Naive thymus-derived CD4-positive, alpha-beta T cell (primary cell): ENCODE measurements at regions not wholly inside any gene's neighbourhood (a gene's known extent, or its start where the extent isn't known, plus 50 kb on each side); places are given as distances from the start of the nearest gene placed in this dataset.

ENCODE experiments used
- ATAC-seq: fragments of 150-1000 bp; cut with Tn5 transposase; 2 replicates; pipeline ENCODE4 v1.10.0; 2021; ENCODE audit warnings: mild to moderate bottlenecking, moderate library complexity
- CTCF ChIA-PET: fragments of 350-600 bp; sonication (Branson Sonifier 250); formaldehyde crosslinking; loops from one replicate; lab custom pipeline; 2021; ENCODE audit warnings: antibody characterized with exemption; lab: Charles Lee
- POLR2A ChIA-PET: fragments of 350-600 bp; sonication (Branson Sonifier 250); formaldehyde crosslinking; loops from one replicate; lab custom pipeline; 2021; ENCODE audit warnings: antibody characterized with exemption, inconsistent platforms; lab: Charles Lee
- DNase-seq, 9 donors: peaks; one replicate each; pipeline versions ENCODE4 v3.0.0 to v3.0.0-alpha.2; 2020 to 2022; ENCODE audit warnings: mixed read lengths in 1 of 9
- H3K27ac ChIP-seq: one replicate; pipeline ENCODE4 v1.7.0; 2013; ENCODE audit warnings: mild to moderate bottlenecking, low read depth, low read length, moderate library complexity
- H3K27me3 ChIP-seq, 2 donors: one replicate each; pipeline ENCODE4 v1.7.0; 2013; ENCODE audit warnings: low read length in 2 of 2, mild to moderate bottlenecking in 2 of 2, moderate library complexity in 2 of 2; ENCODE audit not compliant: control insufficient read depth in 2 of 2, insufficient read depth in 2 of 2
- H3K36me3 ChIP-seq, 3 experiments: 1 replicate in 2 of 3; 2 replicates in 1 of 3; pipeline ENCODE4 v1.7.0; 2013; ENCODE audit warnings: low read length in 3 of 3, mild to moderate bottlenecking in 3 of 3, moderate library complexity in 1 of 3; ENCODE audit not compliant: insufficient read depth in 3 of 3, control insufficient read depth in 2 of 3
- H3K4me1 ChIP-seq, 2 donors: one replicate each; pipeline ENCODE4 v1.7.0; 2013; ENCODE audit warnings: low read length in 2 of 2, mild to moderate bottlenecking in 2 of 2, moderate library complexity in 1 of 2; ENCODE audit not compliant: control insufficient read depth in 2 of 2, insufficient read depth in 2 of 2
- H3K4me3 ChIP-seq: 2 replicates; pipeline ENCODE4 v1.7.0; 2013; ENCODE audit warnings: mild to moderate bottlenecking, low read length
- H3K9me3 ChIP-seq, 3 experiments: 1 replicate in 2 of 3; 2 replicates in 1 of 3; pipeline ENCODE4 v1.7.0; 2013; ENCODE audit warnings: low read length in 3 of 3; ENCODE audit not compliant: control insufficient read depth in 2 of 3
- H3K27ac Mint-ChIP-seq, 9 donors: one replicate each; pipeline ENCODE4 v1.8.0; 2020 to 2022; ENCODE audit warnings: mixed read lengths in 9 of 9, mild to moderate bottlenecking in 8 of 9, moderate library complexity in 5 of 9, inconsistent platforms in 2 of 9
- H3K27me3 Mint-ChIP-seq, 5 donors: one replicate each; pipeline ENCODE4 v1.8.0; 2021 to 2022; ENCODE audit warnings: mixed read lengths in 5 of 5, mild to moderate bottlenecking in 1 of 5
- H3K36me3 Mint-ChIP-seq, 5 donors: one replicate each; pipeline ENCODE4 v1.8.0; 2020 to 2022; ENCODE audit warnings: mixed read lengths in 5 of 5, mild to moderate bottlenecking in 3 of 5, inconsistent platforms in 1 of 5
- H3K4me1 Mint-ChIP-seq, 7 donors: one replicate each; pipeline ENCODE4 v1.8.0; 2020 to 2022; ENCODE audit warnings: mixed read lengths in 7 of 7, mild to moderate bottlenecking in 3 of 7, inconsistent platforms in 1 of 7
- H3K4me3 Mint-ChIP-seq, 10 donors: one replicate each; pipeline ENCODE4 v1.8.0; 2020 to 2022; ENCODE audit warnings: mild to moderate bottlenecking in 10 of 10, mixed read lengths in 10 of 10, moderate library complexity in 6 of 10, inconsistent platforms in 2 of 10
- H3K9me3 Mint-ChIP-seq, 11 donors: one replicate each; pipeline ENCODE4 v1.8.0; 2020 to 2022; ENCODE audit warnings: mixed read lengths in 11 of 11, mild to moderate bottlenecking in 4 of 11, inconsistent platforms in 1 of 11, moderate library complexity in 1 of 11
- intact Hi-C, 2 donors: fragments of 100-400 bp; cut with micrococcal nuclease; formaldehyde crosslinking; loops; one replicate each; pipeline ENCODE4 v1.15.1; 2023

DNA sequence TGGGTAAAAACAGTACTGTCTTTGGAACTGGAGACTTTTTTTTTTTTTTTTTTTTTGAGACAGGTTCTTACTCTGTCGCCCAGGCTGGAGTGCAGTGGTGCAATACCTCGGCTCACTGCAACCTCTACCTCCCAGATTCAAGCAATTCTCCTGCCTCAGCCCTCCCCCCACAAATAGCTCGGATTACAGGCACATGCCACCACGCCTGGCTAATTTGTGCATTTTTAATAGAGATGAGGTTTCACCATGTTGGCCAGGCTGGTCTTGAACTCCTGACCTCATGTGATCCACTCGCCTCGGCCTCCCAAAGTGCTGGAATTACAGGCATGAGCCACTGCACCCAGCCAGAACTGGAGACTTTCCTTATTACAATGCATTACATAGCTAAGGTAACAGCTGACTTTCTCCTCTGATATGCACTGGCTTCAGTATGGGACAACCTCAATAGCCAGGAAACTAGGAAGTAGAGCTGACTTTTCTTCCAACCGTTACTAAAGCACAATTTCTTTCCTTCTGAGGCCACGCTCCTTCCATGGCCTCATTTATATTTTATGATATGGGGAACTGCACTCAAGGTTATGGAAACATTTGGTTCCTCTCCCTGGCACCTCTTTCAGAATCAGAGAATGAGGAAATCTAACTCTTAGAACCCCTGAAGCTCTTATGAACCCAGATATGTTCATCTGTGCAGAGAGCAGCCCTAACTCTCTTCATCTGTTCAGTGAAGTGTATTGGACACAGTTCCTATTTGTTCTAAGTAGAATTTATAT, 53.5 kb upstream of the FAM9B start:
- DNase-seq: no peak
- no peaks in the 10 kb centered on the region for H3K27me3 Mint-ChIP-seq
- H3K27ac Mint-ChIP-seq: no peak overlapping the region
- Histone ChIP-seq H3K4me3 (no peak overlapping the region), H3K4me1 (no peaks in the 10 kb centered on the region), H3K9me3 (no peaks in the 10 kb centered on the region), H3K36me3 (no peaks in the 10 kb centered on the region), H3K27me3 (no peaks in the 10 kb centered on the region), H3K27ac (no peak overlapping the region)
- ChIA-PET CTCF (no interaction called here), POLR2A (no interaction called here)
- ATAC-seq: no peak
- intact Hi-C loops: no loop called here
- H3K36me3 Mint-ChIP-seq: no peaks in the 10 kb centered on the region
- peaks cover 0 to 8% (median 0%) of the 10 kb centered on the region in 11 donors for H3K9me3 Mint-ChIP-seq
- H3K4me1 Mint-ChIP-seq: peaks cover 0 to 16% (median 9%) of the 10 kb centered on the region in 7 donors
- no peak overlapping the region for H3K4me3 Mint-ChIP-seq

DNA sequence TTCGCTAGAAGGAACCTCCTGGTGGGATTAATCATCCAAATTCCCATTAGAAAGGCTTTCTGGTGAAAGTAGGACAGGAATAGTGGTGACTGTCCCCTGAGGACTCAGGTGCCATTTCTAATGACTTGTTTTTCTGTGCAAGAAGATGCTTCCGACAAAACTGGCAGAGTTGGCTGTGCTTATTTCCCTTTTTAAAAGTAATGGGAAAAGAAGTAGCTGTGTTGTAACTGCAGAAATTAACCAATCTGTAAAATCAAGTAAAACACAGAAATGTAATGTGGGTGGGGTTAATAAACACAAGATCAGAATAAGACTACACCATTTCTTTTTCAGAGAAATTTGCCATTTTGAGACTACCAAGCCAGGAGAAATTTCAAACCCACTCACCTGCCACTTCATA, 55.0 kb upstream of the FAM9B start:
- POLR2A ChIA-PET: no interaction called here
- Histone ChIP-seq H3K4me3 (no peak overlapping the region), H3K9me3 (no peaks in the 10 kb centered on the region), H3K27ac (no peak overlapping the region), H3K4me1 (no peaks in the 10 kb centered on the region), H3K27me3 (no peaks in the 10 kb centered on the region), H3K36me3 (no peaks in the 10 kb centered on the region)
- CTCF ChIA-PET: no interaction called here
- Mint-ChIP-seq H3K4me3 (no peak overlapping the region), H3K27ac (no peak overlapping the region), H3K36me3 (peaks cover 0 to 1% (median 0%) of the 10 kb centered on the region in 5 donors), H3K27me3 (no peaks in the 10 kb centered on the region), H3K4me1 (peaks cover 0 to 16% (median 9%) of the 10 kb centered on the region in 7 donors), H3K9me3 (peaks cover 0 to 6% (median 0%) of the 10 kb centered on the region in 11 donors)
- no peak for ATAC-seq
- DNase-seq: no peak
- intact Hi-C loops: no loop called here

- Mint-ChIP-seq H3K27ac (peak overlapping the region in 1 of 9 donors; percentile 28), H3K4me3 (no peak overlapping the region), H3K9me3 (peaks cover 0 to 12% (median 4%) of the 10 kb centered on the region in 11 donors), H3K27me3 (no peaks in the 10 kb centered on the region), H3K4me1 (peaks cover 0 to 16% (median 9%) of the 10 kb centered on the region in 7 donors), H3K36me3 (peaks cover 0 to 1% (median 0%) of the 10 kb centered on the region in 5 donors)
- DNase-seq (no peak), ATAC-seq (no peak)
- H3K4me1 ChIP-seq: no peaks in the 10 kb centered on the region
- no peaks in the 10 kb centered on the region for H3K36me3 ChIP-seq
- CTCF ChIA-PET: no interaction called here
- no peak overlapping the region for H3K27ac ChIP-seq
- POLR2A ChIA-PET: no interaction called here
- H3K4me3 ChIP-seq: no peak overlapping the region
- H3K27me3 ChIP-seq: no peaks in the 10 kb centered on the region
- no peaks in the 10 kb centered on the region for H3K9me3 ChIP-seq
- intact Hi-C loops: no loop called here
These were observed 56.8 kb upstream of the FAM9B start for GRCh38 chrX:9090766-9091165.

GRCh38 chrX:9091258-9091657, 57.3 kb upstream of the FAM9B start:
- DNase-seq: no peak
- Mint-ChIP-seq H3K27ac (peak overlapping the region in 2 of 9 donors; percentile 26 to 28), H3K4me3 (no peak overlapping the region), H3K36me3 (peaks cover 0 to 1% (median 0%) of the 10 kb centered on the region in 5 donors), H3K9me3 (peaks cover 0 to 12% (median 4%) of the 10 kb centered on the region in 11 donors), H3K27me3 (no peaks in the 10 kb centered on the region), H3K4me1 (peaks cover 0 to 16% (median 9%) of the 10 kb centered on the region in 7 donors)
- H3K9me3 ChIP-seq: no peaks in the 10 kb centered on the region
- ChIA-PET CTCF (no interaction called here), POLR2A (no interaction called here)
- H3K4me3 ChIP-seq: no peak overlapping the region
- H3K27ac ChIP-seq: no peak overlapping the region
- no peaks in the 10 kb centered on the region for H3K27me3 ChIP-seq
- no peaks in the 10 kb centered on the region for H3K36me3 ChIP-seq
- no peak for ATAC-seq
- intact Hi-C loops: no loop called here
- H3K4me1 ChIP-seq: no peaks in the 10 kb centered on the region

- Mint-ChIP-seq H3K9me3 (no peaks in the 10 kb centered on the region), H3K27me3 (no peaks in the 10 kb centered on the region), H3K27ac (peak overlapping the region in 1 of 9 donors; percentile 40), H3K4me3 (no peak overlapping the region), H3K4me1 (no peaks in the 10 kb centered on the region), H3K36me3 (peaks cover 0 to 3% (median 0%) of the 10 kb centered on the region in 5 donors)
- no peak for DNase-seq
- ChIA-PET CTCF (no interaction called here), POLR2A (no interaction called here)
- no peaks in the 10 kb centered on the region for H3K9me3 ChIP-seq
- no peak overlapping the region for H3K27ac ChIP-seq
- no peak overlapping the region for H3K4me3 ChIP-seq
- no peak for ATAC-seq
- H3K4me1 ChIP-seq: no peaks in the 10 kb centered on the region
- intact Hi-C loops: no loop called here
- H3K27me3 ChIP-seq: no peaks in the 10 kb centered on the region
- H3K36me3 ChIP-seq: no peaks in the 10 kb centered on the region
These were observed 69.0 kb upstream of the FAM9B start for GRCh38 chrX:9102956-9103355.

DNA sequence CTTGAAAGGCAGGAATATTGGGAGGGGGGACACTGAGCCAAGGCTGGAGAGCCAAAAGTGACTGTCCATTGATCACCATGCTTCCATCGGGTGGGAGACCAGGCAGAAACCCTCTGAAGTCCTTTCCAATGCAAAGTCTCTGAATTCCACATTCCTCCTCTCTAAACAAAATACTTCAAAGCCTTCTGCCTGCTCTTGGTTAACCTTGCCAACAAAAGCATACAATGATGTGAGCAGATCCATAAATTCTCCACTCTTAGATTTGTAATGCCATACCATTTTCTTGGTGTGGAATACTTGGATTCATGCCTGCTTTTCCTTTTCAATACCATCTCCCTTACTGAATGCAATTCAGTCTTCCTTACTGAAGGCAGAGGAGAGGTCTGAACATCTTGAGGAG, 74.1 kb upstream of the FAM9B start:
- ChIA-PET CTCF (no interaction called here), POLR2A (no interaction called here)
- Histone ChIP-seq H3K36me3 (no peaks in the 10 kb centered on the region), H3K27me3 (no peaks in the 10 kb centered on the region), H3K27ac (no peak overlapping the region), H3K9me3 (no peaks in the 10 kb centered on the region), H3K4me3 (no peak overlapping the region), H3K4me1 (no peaks in the 10 kb centered on the region)
- peaks cover 0 to 5% (median 0%) of the 10 kb centered on the region in 7 donors for H3K4me1 Mint-ChIP-seq
- no peak for ATAC-seq
- no peak overlapping the region for H3K27ac Mint-ChIP-seq
- H3K4me3 Mint-ChIP-seq: no peak overlapping the region
- no peak for DNase-seq
- intact Hi-C loops: no loop called here
- no peaks in the 10 kb centered on the region for H3K27me3 Mint-ChIP-seq
- H3K36me3 Mint-ChIP-seq: peaks cover 0 to 3% (median 0%) of the 10 kb centered on the region in 5 donors
- no peaks in the 10 kb centered on the region for H3K9me3 Mint-ChIP-seq

- H3K9me3 Mint-ChIP-seq: peaks cover 0 to 2% (median 0%) of the 10 kb centered on the region in 11 donors
- ChIA-PET POLR2A (no interaction called here), CTCF (no interaction called here)
- Histone ChIP-seq H3K4me3 (no peak overlapping the region), H3K9me3 (no peaks in the 10 kb centered on the region), H3K27ac (no peak overlapping the region), H3K27me3 (no peaks in the 10 kb centered on the region), H3K4me1 (no peaks in the 10 kb centered on the region), H3K36me3 (no peaks in the 10 kb centered on the region)
- no peak overlapping the region for H3K27ac Mint-ChIP-seq
- H3K4me3 Mint-ChIP-seq: no peak overlapping the region
- intact Hi-C loops: no loop called here
- peaks cover 0 to 2% (median 0%) of the 10 kb centered on the region in 5 donors for H3K36me3 Mint-ChIP-seq
- DNase-seq: no peak
- no peaks in the 10 kb centered on the region for H3K27me3 Mint-ChIP-seq
- H3K4me1 Mint-ChIP-seq: peaks cover 0 to 6% (median 0%) of the 10 kb centered on the region in 7 donors
- no peak for ATAC-seq
These were observed 76.9 kb upstream of the FAM9B start for GRCh38 chrX:9110808-9111207.
